ENCODE measurements at regions not wholly inside any gene's neighbourhood (a gene's known extent, or its start where the extent isn't known, plus 50 kb on each side); places are given as distances from the start of the nearest gene placed in this dataset.
"Not testable (repeated sequence)": the region's sequence is repeated elsewhere in the genome, so short reads cannot be mapped to it uniquely, and the experiment has no call there.

DNA sequence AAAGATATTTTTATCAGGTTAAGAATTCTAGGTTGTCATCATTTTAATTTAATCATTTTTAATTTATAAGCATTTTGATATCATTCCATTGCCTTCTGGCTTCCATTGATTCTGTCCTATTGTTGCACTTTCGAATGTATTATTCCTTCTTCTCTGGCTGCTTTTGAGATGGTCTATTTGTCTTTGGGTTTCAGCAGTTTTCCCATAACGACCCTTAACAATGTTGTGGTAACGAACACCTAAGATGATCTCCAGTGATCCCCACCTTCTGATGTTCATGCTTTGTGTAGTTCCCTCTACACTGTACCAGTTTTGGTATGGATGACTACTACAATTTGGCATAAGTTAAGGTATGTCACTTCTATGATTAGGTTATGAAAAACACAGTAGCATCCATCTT is 59.9 kb downstream of the MINAR1 start:
- DNase-seq = no peak

DNA sequence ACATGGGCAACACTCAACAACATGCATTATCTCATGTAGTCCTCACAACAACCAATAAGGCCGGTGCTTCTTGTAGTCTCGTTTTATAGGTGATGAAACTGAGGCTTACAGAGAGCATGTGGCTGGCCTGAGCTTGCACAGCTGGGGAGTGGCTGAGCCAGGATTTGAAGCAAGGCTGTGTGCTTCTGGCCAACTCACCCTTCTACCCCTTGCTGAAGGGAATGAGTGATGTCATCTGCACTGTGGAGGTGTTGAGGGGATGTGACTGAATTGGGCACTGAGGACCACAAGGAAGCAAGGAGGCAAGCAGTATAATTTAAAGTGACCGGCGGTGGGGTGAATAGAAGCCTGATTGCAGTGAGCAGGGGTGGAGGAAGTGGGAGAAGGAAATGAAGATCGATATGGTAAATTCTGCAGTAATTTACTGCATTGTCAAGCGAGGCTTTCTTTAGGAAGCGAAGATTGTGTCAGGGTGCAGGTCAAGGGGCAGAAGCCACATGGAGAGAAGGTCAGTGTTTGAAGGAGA is 62.3 kb downstream of the MINAR1 start:
- DNase-seq = no peak

DNA sequence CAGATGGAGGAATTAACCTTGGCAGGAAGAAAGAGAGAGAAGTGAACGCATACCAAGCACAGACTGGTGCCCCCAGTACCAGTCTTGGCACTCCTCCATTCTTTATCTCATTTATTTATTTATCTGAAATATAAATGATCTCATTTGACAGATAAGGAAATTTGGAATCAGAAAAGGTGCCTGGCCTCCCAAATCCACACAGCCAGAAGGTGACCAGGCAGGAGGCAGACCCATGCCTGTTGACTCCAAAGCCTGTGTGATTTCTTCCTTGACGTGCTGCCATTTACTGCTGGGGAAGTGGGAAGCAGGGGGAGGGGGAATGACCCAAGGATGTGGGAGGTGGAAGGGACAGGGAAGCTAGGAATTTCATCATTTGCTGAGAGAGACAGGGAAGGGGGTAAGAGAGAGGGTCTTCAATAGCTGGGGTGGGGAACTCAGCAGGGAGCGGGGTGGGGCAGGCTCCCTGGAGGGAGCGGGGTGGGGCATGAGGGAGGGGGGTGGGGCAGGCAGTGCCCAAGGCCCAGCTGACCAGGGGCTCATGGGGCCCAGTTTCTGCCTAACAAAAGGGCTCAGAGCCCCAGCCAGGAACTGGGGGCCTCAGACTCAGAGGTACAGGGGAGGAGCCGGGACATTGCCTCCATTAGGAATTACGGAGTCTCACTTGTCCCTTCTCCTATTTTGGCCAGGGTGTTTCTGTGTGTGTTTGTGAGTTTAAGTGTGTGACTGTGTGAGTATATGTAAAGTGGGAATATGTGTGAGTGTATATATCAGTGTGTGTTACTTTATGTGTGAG is 63.0 kb downstream of the MINAR1 start:
- DNase-seq = no peak

DNA sequence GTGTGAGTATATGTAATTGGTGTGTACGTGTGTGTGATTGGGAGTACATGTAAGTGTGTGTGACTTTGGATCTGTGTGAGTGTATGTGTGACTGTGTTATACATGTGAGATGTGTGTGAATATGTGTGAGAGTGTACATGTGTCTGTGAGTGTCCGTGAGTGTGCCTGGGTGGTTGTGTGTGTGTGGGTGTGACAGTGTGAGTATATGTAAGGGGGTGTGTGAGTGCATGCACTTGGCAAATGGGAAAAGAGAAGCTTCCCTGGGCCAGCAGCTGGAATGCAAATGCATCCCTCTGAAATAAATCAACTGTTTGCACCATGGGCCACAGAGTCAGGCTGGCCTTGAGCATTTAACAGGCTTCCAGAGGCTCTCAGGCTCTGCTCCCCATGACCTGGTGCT is 63.6 kb downstream of the MINAR1 start:
- DNase-seq = no peak

DNA sequence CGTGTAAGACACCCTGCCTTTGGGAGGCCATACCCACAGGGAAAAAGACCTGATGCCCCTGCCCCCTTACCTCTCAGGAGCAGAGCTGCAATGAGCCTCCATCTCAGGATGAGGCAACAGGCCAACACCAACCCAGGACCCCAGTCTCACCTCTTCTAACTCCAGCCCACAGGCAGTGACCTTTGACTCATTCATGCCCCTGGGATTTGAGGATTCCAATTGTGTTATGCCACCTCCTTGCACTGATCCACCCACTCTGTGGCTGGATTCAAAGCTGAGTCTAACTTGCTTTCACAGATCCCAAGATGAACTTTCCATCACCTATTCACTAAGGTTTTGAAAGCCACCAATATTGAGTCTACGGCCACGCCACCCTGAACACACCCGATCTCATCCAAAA is 64.7 kb downstream of the MINAR1 start:
- DNase-seq = no peak

DNA sequence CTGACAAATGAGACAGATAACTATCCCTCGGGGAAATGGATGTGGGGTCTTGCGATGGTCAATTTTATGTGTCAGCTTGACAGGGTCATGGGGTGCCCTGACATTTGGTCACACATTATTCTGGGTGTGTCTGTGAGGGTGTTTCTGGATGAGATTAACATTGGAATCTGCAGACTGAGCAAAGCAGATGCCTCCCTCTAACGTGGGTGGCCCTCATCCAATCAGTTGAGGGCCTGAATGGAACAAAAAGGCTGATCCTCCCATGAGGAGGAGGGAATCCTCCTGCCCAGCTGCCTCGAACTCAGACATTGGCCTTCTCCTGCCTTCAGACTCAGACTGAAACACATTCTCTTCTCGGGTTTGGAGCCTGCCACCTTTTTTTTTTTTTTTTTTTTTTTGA is 69.0 kb downstream of the MINAR1 start:
- no peak for DNase-seq

DNA sequence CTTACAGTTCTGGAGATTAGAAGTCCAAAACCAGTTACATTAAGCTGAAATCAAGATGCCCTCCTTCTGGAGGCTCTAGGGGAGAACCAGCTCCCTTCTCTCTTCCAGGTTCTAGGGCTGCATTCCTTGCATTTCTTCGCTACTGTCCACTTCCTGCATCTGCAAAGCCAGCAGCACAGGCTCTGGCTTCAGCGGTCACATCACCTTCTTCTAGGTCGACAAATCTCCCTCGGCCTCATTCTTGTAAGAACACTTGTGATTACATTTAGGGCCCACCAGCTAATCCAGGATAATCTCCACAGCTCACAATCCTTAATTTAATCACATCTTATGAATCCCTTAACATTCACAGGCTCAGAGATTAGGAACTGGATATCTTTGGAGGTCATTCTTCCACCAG is 73.8 kb downstream of the MINAR1 start:
- DNase-seq = no peak

DNA sequence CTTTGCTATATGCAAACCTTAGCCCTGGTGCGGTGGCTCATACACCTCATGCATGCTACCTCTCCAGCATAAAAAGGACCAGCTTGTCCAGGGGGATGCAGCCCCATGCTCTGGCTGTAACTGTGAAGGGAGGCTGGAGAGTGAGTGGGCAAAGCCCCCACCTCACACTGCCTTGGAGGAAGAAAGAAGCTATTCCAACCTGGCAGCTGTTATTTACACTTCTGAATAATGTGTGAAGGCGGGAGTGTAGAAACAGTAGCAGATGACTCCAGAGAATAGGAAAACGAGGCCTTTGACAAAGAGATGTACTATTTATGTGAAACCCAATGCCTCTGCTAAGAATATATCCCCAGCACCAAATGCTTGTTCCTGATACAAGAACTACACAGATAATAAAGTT is 80.7 kb downstream of the MINAR1 start:
- DNase-seq = not testable (repeated sequence)

DNA sequence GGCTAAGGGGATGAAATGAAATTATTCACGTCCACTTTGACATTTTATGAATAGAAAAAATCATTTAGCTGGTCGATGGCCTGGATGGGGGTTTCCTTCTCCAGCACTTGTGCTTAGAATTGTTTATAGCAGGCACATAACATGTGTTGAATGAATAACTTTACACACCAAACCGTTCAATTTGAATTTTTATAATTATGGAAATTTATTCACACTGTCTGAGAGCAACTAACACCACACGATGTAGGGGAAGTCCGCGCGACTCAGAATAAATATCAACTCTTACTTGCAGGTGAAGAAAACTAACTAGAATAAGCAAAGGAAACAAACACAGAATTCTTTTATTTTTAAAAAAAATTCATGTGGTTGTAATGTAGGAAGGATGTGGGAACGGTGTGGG is 81.3 kb downstream of the MINAR1 start:
- DNase-seq = no peak

DNA sequence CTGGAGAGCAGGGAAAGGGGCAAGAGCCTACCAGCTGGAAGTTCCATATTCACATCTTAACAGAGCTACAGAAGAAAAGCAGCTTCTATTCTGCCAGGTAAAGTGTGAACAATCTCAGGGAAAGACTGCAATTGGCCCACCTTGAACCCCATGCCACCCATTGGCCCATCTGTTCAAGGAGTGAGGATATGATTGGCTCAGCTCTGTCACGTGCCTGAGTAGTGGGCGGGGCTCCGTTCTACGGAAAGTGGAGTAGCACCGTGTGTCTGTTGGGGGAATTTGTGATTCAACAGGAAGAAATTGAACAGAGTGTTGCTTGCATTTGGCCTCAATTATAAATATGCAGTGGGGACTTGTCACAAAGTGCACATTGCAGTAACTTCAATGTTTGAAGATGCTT is 81.8 kb downstream of the MINAR1 start:
- DNase-seq = no peak

DNA sequence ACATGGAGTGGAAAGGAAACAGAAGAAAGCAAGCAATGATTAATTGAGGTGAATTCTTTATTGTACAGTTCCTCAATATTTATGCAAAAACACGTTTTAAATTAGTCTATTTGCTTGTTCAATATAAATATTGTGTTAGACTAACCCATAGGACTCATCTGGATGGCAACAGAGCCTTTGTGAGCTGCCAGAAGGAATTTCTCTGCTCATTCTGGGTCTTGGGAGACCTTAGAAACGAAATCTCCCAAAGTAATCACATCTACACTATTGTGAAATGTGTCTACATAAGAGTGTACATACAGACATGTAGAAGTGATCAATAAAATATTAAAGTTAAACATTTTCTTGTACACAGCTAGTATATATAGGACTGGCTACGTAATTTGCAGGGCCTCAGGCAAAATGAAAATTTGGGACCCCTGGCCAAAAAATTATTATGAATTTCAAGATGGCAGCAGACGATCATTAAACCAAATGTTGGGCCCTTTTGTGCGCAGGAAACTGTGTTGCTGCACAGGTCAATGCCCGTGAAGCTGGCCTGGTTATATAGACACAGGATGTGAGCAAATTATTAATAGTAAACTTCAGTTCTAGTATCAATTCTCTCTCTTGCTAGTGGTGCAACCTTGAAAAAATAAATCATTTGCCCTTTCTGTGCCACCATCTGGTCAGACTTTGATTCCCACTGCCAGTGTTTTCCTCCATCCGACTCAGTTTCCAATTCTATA is 83.3 kb downstream of the MINAR1 start:
- no peak for DNase-seq

DNA sequence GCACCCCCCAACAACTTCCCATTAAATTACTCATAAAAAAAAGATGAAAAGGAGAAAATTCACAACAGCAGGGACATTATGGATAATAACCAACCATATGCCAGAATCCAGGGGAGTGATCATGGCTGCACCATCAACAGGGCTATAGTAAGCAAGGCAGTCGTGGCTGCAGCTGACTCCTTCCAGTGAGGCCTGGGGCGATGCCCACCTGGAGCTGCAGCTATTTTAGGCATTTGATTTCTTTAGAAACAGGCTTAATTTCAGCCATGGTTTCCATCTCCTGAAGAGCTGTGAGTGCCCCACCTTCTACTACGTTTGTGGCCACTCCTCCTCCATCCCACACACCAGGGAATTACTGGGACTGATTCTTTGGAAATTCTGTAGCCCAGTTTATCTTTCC is 84.0 kb downstream of the MINAR1 start:
- no peak for DNase-seq

DNA sequence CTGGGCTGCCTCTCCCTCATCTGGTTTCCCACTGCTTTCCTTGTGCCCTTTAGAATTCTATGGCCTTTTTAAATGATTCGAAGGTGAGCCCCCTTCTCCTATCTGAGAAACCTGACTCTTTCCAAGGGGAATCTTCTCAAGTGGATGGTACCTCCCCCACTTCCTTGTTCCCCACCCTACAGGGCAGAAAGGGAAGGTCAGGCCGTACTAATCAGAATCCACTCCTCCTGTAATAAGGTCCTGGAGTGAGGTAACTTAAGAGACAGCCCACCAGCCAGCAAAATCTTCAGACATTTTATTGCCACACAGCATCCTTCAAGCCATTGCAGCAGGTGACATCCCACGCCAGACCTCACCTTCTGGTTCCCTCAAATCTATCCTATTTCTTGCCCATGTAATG is 84.5 kb downstream of the MINAR1 start:
- DNase-seq = no peak

DNA sequence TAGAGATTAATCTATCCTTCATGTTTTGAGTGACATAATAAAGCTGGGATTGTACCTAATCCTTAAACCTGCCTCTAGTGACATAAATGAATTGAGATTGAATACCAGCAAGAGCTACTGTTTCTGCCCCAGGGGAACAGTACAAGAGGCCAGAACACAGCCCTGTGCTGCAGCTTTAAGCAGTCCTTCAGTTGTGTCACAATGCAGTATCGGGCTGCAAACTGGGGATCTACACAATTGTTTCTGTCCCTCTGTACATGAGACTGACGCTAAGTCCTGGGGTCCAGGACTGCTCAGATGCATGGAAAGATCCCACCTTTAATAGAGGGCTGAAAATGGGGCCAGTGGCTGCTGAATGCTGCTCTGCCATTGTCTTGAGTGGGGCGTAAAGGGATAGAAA is 87.5 kb downstream of the MINAR1 start:
- no peak for DNase-seq

DNA sequence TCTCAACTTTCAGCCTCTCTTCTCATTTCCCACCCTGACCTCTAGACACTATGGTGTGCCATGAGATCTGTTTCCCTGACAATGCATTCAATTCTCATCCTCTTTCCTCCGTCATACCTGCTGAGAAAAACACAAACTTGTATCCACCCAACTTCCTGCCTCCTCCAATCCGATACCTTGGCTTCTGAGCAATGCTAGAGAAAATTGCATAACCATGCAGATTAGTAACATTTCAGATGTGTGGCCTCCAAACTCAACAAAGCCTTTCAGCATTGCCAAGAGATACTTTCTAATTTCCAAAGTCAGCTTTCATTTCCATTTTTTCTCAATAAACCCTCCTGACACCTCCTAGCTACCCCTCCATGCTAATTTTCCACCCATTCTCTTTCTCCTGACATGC is 88.5 kb downstream of the MINAR1 start:
- DNase-seq = no peak

DNA sequence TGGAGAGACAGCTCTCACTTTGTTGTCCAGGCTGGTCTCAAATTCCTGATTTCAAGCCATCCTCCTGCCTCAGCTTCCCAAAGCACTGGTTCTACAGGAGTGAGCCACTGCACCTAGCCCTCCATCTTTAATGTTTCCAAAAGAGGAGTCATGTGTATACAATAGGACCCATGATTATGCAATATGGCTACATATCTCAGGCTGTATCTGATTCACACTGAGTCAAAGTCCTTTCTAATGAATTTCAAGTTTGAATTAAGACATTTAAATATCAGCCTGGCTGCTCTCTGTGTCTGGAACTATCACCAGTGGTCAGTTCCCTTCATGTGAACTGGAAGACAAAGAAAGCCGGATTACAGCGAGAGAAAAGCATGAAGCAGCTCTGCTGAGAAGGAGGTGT is 90.5 kb downstream of the MINAR1 start:
- peak; percentile 30 for DNase-seq

DNA sequence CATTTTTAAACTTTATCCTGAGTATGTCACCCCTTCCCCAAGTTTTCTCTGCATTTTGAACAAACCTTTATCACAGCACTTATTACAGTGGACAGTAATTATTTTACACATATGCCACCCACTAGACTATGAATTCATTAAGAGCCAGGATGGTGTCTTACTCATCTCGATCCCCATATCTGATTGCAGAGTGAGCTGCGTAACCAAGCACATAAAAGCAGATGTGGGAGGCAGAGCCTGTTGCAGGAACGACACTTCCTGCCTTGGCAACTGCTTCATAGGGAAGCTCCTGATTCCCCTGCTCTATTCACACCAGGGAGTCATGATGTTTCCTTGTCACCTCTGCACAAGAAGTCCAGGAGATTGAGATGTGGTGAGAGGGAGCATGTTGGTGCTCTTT is 91.1 kb downstream of the MINAR1 start:
- peak; percentile 67 for DNase-seq

DNA sequence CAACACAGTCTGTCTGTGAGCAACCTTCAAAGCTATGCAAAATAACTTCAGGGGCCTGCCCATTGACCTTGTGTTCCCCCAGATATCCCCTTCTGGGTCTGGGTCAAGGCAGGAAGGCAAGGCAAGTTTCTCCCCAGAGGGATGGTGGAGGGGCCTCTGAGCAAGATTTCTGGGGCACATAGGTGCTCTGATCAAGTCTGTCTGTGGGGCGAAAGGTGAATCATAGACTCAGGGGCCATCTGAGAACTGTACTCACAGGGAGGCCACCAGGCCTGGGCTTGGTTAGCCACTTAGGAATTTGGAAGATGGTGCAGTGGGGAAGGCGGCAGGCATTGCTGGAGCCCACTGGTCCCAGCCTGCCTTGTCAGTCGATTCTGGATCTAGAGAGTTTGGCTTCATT is 92.4 kb downstream of the MINAR1 start:
- DNase-seq = no peak

DNA sequence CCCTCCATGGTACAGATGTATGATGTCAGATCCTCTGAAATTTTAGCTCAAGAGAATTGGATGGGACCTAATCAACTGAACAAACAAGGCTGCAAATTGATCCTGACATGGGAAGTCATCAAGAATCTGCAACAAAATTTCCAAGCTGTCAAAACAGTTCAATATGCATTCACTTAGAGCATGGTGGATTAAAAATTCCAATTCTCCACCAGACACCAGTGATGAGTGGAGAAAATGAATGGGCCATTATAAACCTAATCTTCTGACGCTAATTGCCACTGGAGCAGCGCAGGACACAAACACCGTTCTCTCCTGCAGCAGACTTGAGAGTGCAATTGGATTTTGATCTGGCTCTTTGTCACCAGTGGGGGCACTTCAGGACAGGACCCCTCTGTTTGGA is 94.2 kb downstream of the MINAR1 start:
- no peak for DNase-seq

DNA sequence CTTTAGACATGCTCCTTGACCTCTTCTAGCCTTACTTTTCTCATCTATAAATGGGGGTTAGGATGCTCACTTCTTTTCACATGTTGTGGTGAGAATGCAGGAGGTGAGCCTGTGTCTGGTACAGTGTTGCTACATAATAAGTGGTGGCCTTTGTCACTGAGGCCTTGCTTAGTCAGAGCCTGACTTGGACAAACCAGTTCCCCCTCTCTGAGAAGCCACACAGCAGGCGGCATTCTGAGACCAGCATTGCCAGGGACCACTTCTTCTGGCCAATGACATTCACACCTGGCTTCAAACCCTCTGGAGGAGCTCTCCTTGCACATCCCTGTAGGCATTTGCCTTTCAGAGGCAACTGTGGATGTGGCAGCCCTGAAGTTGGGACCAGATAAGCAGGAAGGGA is 95.7 kb downstream of the MINAR1 start:
- DNase-seq = no peak

DNA sequence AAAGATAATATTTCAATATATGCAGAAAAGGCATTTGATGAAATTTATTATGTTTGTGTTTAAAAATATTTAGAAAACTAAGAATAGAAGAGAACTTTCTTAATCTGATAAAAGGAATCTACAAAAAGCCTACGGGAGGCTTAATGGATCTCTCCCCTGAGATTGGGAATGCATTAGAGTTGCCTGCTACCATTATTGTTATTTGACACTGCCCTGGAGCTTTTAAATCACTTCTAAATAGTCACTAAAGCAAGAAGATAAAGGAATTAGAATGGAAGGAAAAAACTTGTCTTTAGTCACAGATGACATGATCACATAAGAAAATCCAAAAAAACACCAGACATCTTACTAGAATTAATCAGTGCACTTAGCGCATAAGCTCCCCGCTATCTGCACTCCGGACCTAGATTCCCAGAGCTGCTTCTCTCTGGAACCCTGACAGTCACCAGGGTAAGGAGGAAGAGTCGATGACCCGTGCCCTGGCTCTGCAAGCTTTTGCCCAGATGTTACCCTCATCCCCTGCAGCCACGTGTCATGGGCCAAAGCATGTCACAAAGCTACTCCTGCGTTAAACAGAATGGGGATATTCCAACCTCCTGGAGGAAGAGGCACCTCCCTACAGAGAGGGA is 97.1 kb downstream of the MINAR1 start:
- no peak for DNase-seq

DNA sequence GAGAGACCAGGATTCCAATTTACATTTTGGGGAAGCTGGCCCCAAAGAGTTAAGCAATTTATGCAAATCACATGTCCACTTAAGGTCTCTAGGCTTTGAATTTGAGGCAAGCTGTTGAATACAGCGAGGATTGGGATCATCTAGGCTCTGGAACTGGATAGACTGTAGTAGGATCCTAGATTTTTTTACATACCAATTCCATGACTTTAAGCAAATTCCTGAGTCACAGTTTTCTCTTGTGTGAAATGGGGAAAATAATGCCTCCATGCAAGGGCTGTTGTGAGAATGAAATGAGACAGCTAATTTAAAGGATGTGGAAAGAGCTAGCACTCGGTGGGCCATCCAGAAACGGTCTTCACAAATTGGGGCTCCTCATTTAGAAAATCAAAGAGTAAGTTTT is 103.4 kb downstream of the MINAR1 start:
- DNase-seq = peak; percentile 73

DNA sequence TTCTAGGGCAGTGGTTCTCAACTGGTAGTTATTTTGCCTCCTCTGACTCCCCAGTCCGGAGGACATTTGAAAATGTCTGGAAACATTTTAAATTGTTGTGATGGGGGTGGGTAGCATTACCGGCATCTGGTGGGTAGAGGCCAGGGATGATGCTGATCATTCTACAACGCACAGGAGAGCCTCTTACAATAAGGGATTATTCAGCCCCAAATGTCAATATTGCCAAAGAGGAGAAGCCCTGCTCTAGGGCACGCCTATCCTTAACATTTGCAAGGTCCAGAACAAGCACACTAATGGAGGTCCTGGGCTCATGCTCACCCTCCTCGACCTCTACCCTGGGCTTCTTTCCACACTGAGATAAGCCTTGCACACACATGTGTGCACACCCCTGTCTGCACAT is 106.4 kb downstream of the MINAR1 start:
- DNase-seq = no peak

DNA sequence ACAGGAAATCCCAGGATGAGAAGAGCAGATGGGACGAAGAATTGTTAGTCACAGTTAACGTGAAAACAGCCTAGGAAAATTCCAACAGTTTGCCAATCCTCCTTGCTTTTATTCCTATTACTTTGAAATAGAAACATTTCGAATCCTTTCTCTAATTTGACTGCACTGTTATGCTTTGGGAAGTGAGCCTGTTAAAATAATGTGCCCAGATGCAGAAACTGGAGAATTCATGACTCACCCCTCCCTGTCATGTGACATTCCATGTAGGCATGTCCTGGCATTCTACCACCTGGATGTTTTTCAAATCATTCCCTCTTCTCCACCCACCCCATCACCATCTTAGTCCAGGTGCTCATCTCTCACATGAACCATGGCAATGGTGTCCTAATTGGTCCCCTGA is 107.3 kb downstream of the MINAR1 start:
- DNase-seq = peak; percentile 43

All from fibroblast of skin of right biceps (primary cell).